HG03066 (cell line): ENCODE measurements at regions not wholly inside any gene's neighbourhood (a gene's known extent, or its start where the extent isn't known, plus 50 kb on each side); places are given as distances from the start of the nearest gene placed in this dataset.
"Not testable (repeated sequence)": the region's sequence is repeated elsewhere in the genome, so short reads cannot be mapped to it uniquely, and the experiment has no call there.

Experiments used
- ATAC-seq: cut with Tn5 transposase; IDR thresholded peaks from one replicate; pipeline ENCODE4 v1.9.1; 2021; ENCODE audit warnings: low read depth; ENCODE audit not compliant: unreplicated experiment

DNA sequence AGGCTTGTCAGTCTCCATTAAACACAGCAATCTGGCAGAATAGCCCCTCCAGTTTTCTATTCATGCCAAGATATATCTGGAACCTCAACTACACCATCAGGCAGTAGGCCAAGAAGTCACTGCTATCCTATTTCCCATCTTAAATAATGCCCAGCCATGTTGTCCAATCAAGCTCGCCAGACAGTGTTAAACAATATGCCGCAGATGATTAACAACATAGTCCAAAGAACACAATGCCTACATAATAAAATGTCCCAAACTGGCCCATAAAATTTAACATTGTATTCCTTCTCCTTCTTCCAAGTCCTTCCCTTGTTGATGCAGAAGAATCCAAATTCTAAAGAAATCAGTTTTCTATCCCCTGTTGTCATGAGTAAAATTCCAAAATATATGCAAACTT lies 427.4 kb upstream of the PPP2R3A start:
- no peak for ATAC-seq

- ATAC-seq = no peak
Observed at GRCh38 chr3:135539351-135539750, 426.2 kb upstream of the PPP2R3A start.

- ATAC-seq = no peak
Observed at GRCh38 chr3:135539854-135540253, 425.7 kb upstream of the PPP2R3A start.

DNA sequence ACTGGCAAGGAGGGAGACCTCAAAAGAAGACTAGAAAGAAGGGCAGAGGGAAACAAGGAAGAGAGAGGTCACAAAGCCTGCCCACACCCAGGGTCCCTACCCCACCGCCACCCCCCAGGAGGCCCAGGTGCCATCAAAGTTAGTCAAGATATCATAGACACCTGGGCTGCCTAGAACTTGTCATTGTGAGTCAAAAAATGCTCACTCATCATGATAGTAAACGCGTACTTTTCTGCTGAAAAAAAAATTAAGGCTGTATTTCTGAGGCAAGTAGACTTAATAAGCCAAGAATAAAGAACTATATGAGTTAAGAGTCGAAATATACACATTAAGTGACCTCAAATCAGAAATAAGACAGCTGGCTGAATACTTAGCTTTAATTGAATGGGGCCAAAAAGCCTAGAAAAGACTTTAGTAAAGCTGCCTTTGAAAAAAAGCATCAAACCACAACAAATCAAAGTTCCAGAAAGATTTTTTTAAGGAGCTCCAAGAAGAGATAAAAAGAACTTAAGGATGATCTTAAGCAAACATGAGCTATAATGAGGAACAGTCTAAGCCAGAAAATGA lies 415.5 kb upstream of the PPP2R3A start:
- ATAC-seq = no peak

DNA sequence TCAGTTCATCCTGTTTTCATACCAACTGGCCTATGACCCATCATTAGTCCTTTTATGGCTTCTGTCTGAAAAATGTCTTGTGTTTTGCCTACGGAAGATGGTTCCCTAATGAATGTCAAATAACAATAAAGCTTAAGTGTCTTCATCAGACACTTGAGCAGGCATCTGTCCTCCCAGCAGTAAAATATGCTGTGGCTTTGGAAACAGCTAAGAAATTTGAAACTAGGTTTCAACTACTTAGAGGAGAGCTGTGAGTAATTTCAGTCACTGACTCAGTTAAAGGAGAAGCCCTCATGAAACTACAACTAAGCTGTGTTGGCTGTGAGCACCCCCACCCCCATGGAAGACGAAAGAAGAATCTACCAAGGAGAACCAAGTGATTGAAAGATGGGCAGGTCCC lies 409.4 kb upstream of the PPP2R3A start:
- no peak for ATAC-seq

- no peak for ATAC-seq
Observed at GRCh38 chr3:135558150-135558783, 407.3 kb upstream of the PPP2R3A start.

DNA sequence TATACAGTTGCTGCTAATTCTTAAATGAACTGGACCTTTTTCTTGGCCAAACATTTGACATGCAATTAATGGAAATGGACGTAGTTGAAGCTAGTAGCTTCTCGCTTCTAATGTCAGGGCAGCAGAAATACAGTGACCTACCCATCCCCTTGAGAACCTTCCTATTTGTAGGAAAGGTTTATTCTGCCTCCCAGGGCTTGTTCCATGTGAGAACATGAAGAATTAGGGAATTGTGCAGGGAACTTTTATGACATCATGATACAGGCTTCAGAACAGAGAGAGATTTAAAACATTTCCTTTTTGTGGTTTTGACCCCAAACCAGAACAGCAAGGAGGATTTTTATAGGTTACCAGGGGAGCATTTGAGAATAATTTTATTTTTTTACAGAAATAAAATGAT lies 406.6 kb upstream of the PPP2R3A start:
- ATAC-seq = no peak

- ATAC-seq = no peak
Observed at GRCh38 chr3:135559802-135560201, 405.7 kb upstream of the PPP2R3A start.

- no peak for ATAC-seq
Observed at GRCh38 chr3:135560847-135561246, 404.7 kb upstream of the PPP2R3A start.

- no peak for ATAC-seq
Observed at GRCh38 chr3:135564696-135565095, 400.8 kb upstream of the PPP2R3A start.

DNA sequence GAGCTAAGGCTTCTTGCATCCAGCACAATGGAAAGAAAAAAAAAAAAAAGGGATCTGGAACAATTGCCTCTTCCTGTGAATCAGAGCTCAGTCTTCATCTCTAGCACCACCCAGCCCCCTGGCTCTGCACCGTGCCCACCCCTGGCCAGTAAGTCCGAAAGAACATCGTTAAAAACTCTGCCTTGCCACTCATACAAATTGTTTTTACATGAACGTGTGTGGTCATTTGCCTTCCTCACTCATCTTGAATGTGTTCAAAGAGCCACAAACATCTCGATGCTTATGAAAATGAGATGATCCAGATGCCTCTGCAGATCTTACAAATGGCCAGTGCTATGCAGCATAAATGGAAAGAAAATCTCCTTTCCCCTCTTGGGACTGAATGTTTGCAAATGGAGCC lies 400.0 kb upstream of the PPP2R3A start:
- ATAC-seq = no peak

DNA sequence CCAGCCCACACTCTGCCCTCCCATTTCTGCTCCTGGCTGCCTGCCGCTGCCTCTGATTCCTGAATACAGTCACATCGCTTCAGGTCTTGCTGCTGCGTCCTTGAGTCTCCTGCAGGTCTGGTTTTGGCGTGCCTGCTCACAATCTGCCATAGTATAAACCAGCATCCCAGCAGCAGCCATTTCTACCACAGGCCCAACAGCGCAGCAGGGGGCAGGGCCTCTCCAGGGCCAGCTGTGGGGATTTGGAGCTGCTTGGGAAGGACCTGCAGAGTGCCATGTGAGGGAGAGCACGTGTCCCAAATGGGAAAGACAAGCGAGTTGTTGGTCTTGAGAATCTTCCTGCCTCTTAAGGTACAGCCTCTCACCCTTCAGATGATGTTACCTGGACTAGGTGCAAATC lies 398.3 kb upstream of the PPP2R3A start:
- ATAC-seq = no peak

DNA sequence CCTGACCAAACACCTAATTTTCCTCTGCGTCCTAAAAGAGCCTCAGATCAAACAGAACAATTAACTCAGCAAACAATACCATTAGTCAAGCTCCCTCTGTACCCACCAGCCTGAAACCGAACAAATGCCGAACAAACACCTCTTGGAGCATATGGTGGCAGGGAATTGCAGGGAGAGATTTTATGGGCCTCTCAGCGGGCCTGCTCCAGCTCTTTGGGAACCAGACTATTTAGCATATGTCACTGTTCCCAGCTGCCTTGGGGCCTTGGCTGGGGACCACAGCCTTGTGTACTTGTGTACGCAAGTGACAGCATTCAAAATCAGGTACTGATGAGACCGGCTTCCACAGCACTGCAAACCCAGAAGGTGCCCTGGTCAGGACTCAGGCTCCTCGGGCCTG lies 388.8 kb upstream of the PPP2R3A start:
- ATAC-seq = no peak

GRCh38 chr3:135581806-135582205 lies 383.7 kb upstream of the PPP2R3A start:
- ATAC-seq = no peak

GRCh38 chr3:135582800-135583199 lies 382.7 kb upstream of the PPP2R3A start:
- ATAC-seq = no peak

GRCh38 chr3:135596563-135596962 lies 369.0 kb upstream of the PPP2R3A start:
- ATAC-seq = no peak

- ATAC-seq = no peak
Observed at GRCh38 chr3:135597855-135598254, 367.7 kb upstream of the PPP2R3A start.

DNA sequence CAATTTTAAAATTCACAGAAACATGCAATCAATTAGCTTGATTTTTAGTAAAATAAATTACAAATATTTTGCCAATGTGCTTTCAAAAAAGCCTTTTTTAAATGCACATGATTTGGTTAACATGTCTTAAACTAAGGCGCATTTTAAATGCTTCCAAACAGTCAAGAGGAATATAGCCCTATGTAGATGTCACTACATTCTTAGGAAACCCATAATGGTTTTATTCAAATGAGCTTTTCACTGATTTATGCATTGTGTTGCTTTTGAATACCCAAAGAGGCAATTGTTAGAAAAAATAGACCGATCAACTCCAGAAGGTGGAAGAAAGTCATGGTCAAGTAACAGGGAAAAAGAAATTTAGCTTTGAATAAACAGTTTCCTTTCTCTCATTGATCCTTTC lies 366.9 kb upstream of the PPP2R3A start:
- ATAC-seq = no peak

- ATAC-seq = not testable (repeated sequence)
Observed at GRCh38 chr3:135604512-135604911, 361.0 kb upstream of the PPP2R3A start.

DNA sequence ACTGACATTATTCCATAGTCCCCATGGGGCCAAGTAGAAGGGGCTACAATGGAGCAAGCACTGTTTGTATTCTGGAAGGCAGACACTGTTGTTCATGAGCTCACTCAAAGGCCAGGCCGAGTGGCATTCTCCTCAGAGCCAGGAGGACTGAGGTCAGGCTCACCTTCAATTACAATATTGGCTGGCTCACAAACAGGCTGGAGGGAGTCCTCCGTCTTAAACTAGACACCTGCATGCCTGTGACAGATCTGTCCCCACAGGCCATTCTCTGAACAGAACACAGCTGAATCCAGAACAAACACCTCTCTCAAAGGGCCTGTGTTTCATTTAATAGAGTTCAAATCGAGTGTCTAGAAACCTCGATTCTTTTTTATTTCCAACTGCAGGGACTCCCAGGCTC lies 347.4 kb upstream of the PPP2R3A start:
- ATAC-seq = no peak

DNA sequence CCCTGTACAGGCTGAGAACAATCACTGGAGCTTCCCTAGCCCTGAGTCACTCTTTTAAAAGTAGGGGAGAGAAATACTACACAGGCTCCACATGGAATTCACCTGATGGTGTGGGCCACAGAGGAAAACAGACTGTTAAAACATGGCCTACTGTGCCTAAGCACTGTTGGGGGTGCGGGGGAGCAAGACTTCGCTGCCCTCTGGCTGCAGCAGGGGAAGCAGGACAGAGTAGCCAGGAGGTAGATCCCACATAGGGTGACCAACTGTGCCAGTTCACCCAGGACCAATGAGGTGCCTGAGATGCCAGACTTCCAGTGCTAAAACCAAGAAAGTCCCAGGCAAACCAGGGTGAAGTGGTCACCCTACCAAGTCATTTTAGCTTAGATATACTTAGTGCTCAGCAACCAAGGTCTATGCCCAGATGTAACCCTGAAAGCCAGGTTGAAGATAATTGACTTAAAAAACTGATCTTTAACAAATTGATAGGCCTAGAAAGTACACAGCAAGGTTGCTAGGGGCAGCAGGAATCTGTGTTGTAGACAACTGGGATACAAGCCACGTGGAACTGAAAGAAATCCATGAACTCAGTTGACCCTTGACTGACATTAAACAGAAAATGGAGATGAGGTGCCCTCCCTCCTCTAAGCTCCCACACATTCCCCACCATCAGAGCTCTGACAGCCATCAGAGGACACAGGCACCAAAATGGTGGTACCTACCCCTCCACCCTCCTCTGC lies 344.2 kb upstream of the PPP2R3A start:
- ATAC-seq = no peak

DNA sequence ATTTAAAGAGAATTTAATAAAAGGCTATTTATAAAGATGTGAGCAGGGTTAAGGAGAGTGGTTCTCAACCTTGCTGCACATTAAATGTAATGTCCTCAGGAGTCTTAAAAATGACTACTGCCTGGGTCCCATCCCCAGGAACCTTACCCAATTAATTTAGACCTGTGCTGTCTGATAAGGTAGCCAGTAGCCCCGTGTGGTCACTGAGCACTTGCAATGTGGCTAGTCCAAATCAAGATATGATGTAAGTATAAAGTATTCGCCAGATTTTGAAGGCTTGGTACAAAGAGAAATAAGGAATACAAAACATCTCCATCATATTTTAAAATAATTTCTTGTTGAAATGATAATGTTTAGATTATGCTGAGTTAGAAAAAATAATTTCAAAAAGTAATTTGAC lies 343.3 kb upstream of the PPP2R3A start:
- no peak for ATAC-seq
